Epithelial cell of proximal tubule (primary cell): ENCODE measurements at regions not wholly inside any gene's neighbourhood (a gene's known extent, or its start where the extent isn't known, plus 50 kb on each side); places are given as distances from the start of the nearest gene placed in this dataset.

Experiments
- DNase-seq: peaks from one replicate; pipeline ENCODE4 v3.0.0-alpha.2; 2011; ENCODE audit warnings: low read depth
- H3K4me3 ChIP-seq: 2 replicates; pipeline ENCODE4 v1.5.1; 2011; ENCODE audit warnings: low read depth, mild to moderate bottlenecking, low read length
- CTCF ChIP-seq: conservative IDR thresholded peaks from 2 replicates; pipeline ENCODE4 v1.5.1; 2012; ENCODE audit warnings: low read depth, mild to moderate bottlenecking, low read length

- DNase-seq = no peak
- no peak overlapping the region for H3K4me3 ChIP-seq
- TF ChIP-seq CTCF = no peak
Observed at GRCh38 chr5:166398131-166398530, 1893.3 kb upstream of the WWC1 start.

GRCh38 chr5:166399781-166400180, 1891.7 kb upstream of the WWC1 start:
- no peak for TF ChIP-seq CTCF
- DNase-seq = no peak
- no peak overlapping the region for H3K4me3 ChIP-seq

GRCh38 chr5:166401391-166401790, 1890.1 kb upstream of the WWC1 start:
- DNase-seq = no peak
- TF ChIP-seq CTCF = no peak

GRCh38 chr5:166412191-166412590, 1879.3 kb upstream of the WWC1 start:
- TF ChIP-seq CTCF = no peak
- no peak for DNase-seq
- H3K4me3 ChIP-seq = no peak overlapping the region

More at GRCh38 chr5:166401391-166401790, 1890.1 kb upstream of the WWC1 start:
- no peak overlapping the region for H3K4me3 ChIP-seq

GRCh38 chr5:166427211-166427610, 1864.2 kb upstream of the WWC1 start:
- no peak for TF ChIP-seq CTCF
- no peak for DNase-seq
- H3K4me3 ChIP-seq = no peak overlapping the region

GRCh38 chr5:166428264-166428803, 1863.1 kb upstream of the WWC1 start:
- no peak overlapping the region for H3K4me3 ChIP-seq
- no peak for TF ChIP-seq CTCF
- DNase-seq = no peak

- no peak for TF ChIP-seq CTCF
- no peak overlapping the region for H3K4me3 ChIP-seq
- no peak for DNase-seq
Observed at GRCh38 chr5:166430491-166431319, 1860.7 kb upstream of the WWC1 start.
